ENCODE measurements at regions not wholly inside any gene's neighbourhood (a gene's known extent, or its start where the extent isn't known, plus 50 kb on each side); places are given as distances from the start of the nearest gene placed in this dataset.
"Not testable (repeated sequence)": the region's sequence is repeated elsewhere in the genome, so short reads cannot be mapped to it uniquely, and the experiment has no call there.

DNA sequence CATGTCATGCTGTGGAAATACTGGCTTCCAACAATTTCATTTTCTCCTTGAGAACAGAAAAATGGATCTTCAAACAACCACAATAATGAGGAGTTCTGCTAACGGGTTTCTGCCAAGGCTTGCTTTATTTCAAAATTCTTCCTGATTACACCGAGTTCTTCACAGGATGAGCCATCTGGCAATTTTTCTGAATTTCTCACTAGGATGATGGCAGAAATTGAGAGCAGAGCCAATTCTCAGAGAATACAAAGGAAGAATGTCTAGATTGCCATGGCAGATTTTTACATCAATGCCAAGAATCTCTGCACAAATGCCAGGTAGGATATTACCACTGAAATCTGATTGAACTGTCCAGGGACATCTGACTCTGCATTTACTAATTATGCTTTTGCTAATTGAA is 619.0 kb upstream of the CHRM3 start:
- DNase-seq (ENCODE audit: low read depth in 3 of 3), result no peak

GRCh38 chr1:238764779-238765178 is 621.6 kb upstream of the CHRM3 start:
- no peak for DNase-seq (ENCODE audit: low read depth in 3 of 3)

- DNase-seq (ENCODE audit: low read depth in 3 of 3), result no peak
Measured at GRCh38 chr1:238753252-238753651, 633.1 kb upstream of the CHRM3 start.

DNA sequence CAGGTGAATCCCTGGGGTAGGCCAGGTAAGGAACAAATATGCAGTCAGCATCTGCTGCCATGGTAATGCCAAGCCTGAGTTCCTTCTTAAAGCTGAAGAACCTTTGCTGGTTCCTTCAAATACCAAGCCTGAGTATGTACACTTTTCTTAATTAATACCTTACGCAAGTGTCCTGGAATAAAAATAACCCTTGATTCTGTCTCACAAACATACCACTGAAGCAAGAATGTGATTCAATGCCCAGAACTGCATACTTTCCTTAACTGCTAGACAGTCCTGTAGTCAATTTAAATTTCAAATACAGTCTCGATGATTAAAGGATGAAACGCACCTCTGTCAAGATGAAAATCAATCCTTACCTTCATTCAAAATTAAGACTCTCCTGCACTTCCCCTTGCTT is 634.0 kb upstream of the CHRM3 start:
- DNase-seq (ENCODE audit: low read depth in 3 of 3), result no peak

- no peak for DNase-seq (ENCODE audit: low read depth in 3 of 3)
Measured at GRCh38 chr1:238745069-238745468, 641.3 kb upstream of the CHRM3 start.

DNA sequence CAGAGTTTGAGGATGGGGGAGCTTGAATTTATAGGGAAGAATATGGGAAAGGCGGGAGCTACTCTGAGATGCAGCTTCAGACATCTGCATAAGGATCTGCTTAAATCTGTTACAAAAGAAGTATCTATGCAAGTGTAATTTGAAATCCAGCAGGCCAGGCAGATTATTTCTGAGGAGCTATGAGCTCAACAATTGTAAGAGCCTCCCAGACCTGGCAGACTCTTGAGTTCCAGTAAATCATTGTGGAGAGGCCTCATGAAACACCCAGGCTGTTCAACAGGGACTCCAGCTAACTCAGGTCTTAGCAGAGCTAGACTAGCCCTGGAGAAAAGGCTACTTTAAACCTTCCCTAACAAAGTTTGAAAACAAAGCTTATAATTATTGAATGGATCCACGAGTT is 647.5 kb upstream of the CHRM3 start:
- DNase-seq (ENCODE audit: low read depth in 3 of 3), result no peak

- no peak for DNase-seq (ENCODE audit: low read depth in 3 of 3)
Measured at GRCh38 chr1:238727670-238728069, 658.7 kb upstream of the CHRM3 start.

- DNase-seq (ENCODE audit: low read depth in 3 of 3), result no peak
Measured at GRCh38 chr1:238722812-238723211, 663.6 kb upstream of the CHRM3 start.

DNA sequence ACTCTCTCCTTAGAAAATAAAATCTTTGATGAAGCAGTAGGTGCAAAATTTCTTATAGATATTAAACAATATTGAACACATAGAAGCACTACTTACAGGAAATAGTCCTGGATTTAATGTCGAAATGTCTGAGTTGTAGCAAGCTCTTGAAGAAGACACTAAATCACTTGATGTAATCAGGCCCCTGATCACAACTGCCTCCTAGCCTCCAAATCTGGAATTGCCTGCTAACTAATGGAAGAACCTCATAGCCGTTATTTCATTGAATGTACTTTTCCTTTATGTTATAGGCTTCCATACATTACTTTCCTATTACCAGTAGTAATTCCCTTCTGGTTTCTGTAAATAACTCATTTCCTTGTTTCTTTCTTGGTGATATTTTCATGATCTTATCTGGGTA is 675.7 kb upstream of the CHRM3 start:
- no peak for DNase-seq (ENCODE audit: low read depth in 3 of 3)

- DNase-seq (ENCODE audit: low read depth in 3 of 3), result no peak
Measured at GRCh38 chr1:238701024-238701423, 685.3 kb upstream of the CHRM3 start.

DNA sequence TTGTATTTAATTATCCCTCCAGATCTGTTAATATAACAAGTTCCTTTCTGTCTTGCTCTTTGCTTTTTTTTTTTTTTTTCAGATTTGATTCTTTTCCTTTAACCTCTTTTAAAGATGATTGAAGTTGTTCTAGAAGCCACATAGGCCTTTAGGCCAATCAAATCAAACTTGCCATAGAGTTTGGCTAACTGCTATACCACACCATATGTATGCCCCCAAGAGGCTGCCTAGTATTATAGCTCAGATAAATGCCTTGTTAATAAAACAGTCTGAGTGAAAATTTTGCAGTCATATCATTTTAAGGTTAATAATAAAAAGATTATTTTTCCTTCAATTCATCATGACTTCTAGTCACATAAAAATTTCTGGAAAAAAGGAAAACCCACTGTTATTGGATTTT is 696.0 kb upstream of the CHRM3 start:
- DNase-seq (ENCODE audit: low read depth in 3 of 3), result no peak

GRCh38 chr1:238684576-238684975 is 701.8 kb upstream of the CHRM3 start:
- not testable (repeated sequence) for DNase-seq (ENCODE audit: low read depth in 3 of 3)

GRCh38 chr1:238681451-238681850 is 704.9 kb upstream of the CHRM3 start:
- DNase-seq (ENCODE audit: low read depth in 3 of 3), result no peak

GRCh38 chr1:238681021-238681420 is 705.3 kb upstream of the CHRM3 start:
- no peak for DNase-seq (ENCODE audit: low read depth in 3 of 3)

DNA sequence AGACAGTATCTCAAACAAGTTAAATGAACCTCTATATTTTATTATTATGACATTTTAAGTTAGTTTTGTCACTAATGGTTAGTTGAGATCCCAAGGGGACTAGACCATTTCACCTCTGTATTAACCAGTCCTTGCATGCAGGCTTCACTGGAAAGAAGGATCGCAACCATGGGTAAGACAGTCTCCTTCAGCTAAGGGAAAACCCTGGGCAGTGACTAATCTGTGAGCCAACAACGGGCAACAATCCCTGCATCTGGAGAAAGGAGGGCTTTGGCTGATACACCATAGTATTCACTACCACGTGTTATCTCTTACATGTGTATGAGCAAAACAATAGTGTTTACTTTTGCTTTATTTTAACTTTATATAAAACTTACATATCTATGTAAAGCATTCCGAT is 708.8 kb upstream of the CHRM3 start:
- DNase-seq (ENCODE audit: low read depth in 3 of 3), result no peak

DNA sequence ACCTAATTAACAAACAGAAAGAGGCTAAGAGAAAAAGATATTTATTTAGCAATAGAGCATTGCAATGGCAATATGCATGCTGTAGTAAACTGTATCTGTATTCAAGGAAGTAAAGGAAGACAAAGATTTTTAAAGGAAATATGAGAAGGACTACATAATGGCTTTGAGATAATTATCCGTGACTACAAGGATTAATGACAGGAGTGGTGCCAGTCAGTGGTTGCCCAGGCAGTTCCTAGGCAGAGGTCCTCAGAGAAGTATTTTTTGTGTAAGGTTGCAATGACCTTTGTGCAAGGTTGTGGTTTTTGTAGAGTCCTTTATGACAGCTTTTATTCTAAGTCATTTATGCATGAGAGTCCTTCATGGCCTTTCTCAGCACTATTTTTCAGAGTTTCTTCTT is 711.1 kb upstream of the CHRM3 start:
- DNase-seq (ENCODE audit: low read depth in 3 of 3), result no peak

DNA sequence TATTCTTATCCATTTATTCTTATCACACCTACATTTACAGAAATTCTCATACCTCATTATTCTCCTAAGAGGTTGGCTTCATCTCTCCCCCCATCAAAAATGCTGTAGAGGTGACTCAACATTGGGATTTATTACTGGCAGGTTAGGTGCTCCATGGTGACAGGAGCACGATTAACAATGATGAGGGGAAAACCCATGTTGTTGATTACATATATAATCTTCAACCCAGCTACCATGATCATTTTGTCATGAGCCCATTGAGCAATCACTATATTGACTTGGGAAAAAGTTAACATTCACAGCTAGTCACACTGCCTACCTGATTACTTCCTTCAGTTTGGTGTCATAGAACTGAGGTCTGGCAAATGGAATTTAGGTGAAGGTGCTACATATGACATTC is 712.1 kb upstream of the CHRM3 start:
- no peak for DNase-seq (ENCODE audit: low read depth in 3 of 3)

DNA sequence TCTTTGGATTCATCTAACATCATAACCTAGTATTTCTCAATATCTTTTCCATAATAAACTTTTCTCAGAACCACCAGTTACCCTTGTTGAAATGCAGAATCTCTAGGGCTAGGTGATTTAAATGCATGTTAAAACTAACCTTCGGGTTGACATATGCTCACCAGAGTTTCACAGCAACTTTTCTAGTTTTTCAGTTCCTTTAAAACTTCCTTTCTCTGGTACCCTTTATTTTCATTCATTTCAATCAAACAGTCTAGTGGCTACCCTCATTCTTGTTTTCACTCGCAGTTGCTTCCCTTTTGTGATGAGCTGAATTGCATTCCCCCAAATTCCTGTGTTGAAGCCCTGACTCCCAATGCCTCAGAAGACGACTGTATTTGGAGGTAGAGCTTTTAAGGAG is 712.8 kb upstream of the CHRM3 start:
- no peak for DNase-seq (ENCODE audit: low read depth in 3 of 3)

DNA sequence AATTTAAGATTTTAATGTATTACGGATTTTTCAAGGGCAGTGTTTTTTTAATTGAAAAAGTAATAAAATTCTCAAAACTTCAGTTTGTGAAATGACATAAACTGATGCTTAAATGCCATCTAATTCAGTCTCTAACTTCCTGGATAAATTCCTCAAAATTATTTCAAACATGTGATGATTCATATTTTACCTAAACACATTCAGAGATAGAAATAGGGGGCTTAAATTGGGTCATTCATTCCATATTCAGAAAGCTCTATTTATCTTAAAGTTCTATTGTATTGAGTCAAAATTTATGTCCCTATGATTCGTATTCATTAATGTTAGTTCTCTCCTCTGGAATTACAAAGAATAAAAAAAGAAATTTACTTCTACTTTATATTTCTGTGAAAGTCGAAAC is 713.6 kb upstream of the CHRM3 start:
- no peak for DNase-seq (ENCODE audit: low read depth in 3 of 3)

DNA sequence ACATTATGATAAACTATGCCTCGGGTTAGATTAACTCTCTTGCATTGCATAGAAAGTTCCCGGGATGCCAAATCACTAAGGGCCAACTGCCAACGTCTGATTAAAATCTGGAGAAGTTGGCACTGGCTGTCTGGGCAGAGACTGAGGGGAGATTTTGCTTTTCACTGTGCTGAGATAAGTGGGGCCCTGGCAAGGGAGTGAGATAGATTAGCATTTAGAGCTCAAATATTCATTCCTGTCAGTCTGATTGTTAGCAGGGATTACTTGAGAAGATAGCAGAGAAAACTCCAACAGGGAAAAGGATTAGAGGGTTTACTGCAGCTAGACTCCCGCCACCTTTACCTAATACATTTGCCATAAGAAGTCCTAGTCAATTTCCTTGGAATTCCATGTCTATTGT is 714.1 kb upstream of the CHRM3 start:
- DNase-seq (ENCODE audit: low read depth in 3 of 3), result no peak

GRCh38 chr1:238664139-238664538 is 722.2 kb upstream of the CHRM3 start:
- no peak for DNase-seq (ENCODE audit: low read depth in 3 of 3)

DNA sequence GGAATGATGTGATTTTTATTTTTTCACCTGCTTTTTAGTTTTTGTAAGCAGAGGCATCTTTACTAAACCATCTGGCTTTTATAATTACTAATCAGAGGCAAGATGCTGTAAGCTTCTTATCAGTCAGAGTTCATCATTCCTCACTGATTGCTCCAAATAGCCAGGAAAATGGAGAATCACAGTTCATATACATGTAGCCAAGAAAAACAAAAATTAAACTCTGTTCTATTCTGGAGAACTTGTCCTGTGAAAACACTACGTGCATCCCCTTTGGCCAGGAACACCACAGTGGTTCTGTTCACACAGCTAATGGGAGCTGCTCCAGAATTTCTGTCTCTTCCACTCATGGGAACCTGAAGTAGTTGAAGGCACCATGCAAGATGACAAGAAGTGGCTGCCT is 725.5 kb upstream of the CHRM3 start:
- no peak for DNase-seq (ENCODE audit: low read depth in 3 of 3)

- DNase-seq (ENCODE audit: low read depth in 3 of 3), result no peak
Measured at GRCh38 chr1:238658763-238659162, 727.6 kb upstream of the CHRM3 start.

DNA sequence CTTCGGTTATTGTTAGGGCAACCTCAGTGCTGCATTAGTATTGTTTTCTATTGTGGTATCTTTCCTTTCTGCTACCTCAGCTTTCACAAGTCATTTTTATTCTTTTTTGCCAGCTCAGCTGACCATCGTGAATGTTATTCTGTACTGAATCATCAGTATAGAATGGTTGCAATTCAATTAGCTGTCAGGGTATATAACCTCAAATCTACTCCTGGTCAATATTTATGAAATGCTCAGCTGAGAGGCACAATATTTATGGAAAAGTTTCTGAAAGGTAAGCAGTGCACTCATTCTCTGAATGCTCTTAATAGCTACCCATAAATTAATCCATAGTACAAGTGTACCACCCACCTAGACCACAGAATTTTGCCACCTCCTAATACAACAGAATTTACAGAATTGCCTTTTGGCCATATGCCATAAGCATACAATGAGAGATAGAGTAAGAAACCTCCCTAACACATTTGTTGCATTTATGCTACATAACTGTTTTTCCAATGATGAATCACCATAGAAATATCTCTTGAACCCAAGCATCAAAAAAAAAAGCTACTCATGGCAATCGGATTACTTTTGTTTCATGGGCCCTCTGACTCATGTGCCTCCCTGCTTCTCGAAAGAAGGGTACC is 732.6 kb upstream of the CHRM3 start:
- DNase-seq (ENCODE audit: low read depth in 3 of 3), result no peak
